ENCODE measurements at regions not wholly inside any gene's neighbourhood (a gene's known extent, or its start where the extent isn't known, plus 50 kb on each side); places are given as distances from the start of the nearest gene placed in this dataset.
"Not testable (repeated sequence)": the region's sequence is repeated elsewhere in the genome, so short reads cannot be mapped to it uniquely, and the experiment has no call there.

- DNase-seq (ENCODE audit: low read depth, low spot score), result no peak
These were observed 222.8 kb downstream of the LY86 start for GRCh38 chr6:6811128-6812009.

- DNase-seq (ENCODE audit: low read depth, low spot score), result no peak
These were observed 223.9 kb downstream of the LY86 start for GRCh38 chr6:6812427-6812826.

GRCh38 chr6:6815732-6816131, 227.2 kb downstream of the LY86 start:
- no peak for DNase-seq (ENCODE audit: low read depth, low spot score)

GRCh38 chr6:6816716-6817115, 228.2 kb downstream of the LY86 start:
- no peak for DNase-seq (ENCODE audit: low read depth, low spot score)

GRCh38 chr6:6818078-6818639, 229.6 kb downstream of the LY86 start:
- no peak for DNase-seq (ENCODE audit: low read depth, low spot score)

GRCh38 chr6:6820641-6821238, 232.2 kb downstream of the LY86 start:
- DNase-seq (ENCODE audit: low read depth, low spot score), result no peak

GRCh38 chr6:6821639-6822261, 233.2 kb downstream of the LY86 start:
- DNase-seq (ENCODE audit: low read depth, low spot score), result no peak

GRCh38 chr6:6823030-6823429, 234.5 kb downstream of the LY86 start:
- DNase-seq (ENCODE audit: low read depth, low spot score), result no peak

- no peak for DNase-seq (ENCODE audit: low read depth, low spot score)
These were observed 235.2 kb downstream of the LY86 start for GRCh38 chr6:6823568-6824224.

GRCh38 chr6:6824381-6824780, 235.9 kb downstream of the LY86 start:
- DNase-seq (ENCODE audit: low read depth, low spot score), result no peak

- DNase-seq (ENCODE audit: low read depth, low spot score), result no peak
These were observed 236.8 kb downstream of the LY86 start for GRCh38 chr6:6825193-6825784.

- no peak for DNase-seq (ENCODE audit: low read depth, low spot score)
These were observed 237.8 kb downstream of the LY86 start for GRCh38 chr6:6826095-6826901.

- DNase-seq (ENCODE audit: low read depth, low spot score), result no peak
These were observed 238.4 kb downstream of the LY86 start for GRCh38 chr6:6826961-6827360.

- DNase-seq (ENCODE audit: low read depth, low spot score), result no peak
These were observed 241.6 kb downstream of the LY86 start for GRCh38 chr6:6829872-6830685.

GRCh38 chr6:6830686-6831063, 242.2 kb downstream of the LY86 start:
- not testable (repeated sequence) for DNase-seq (ENCODE audit: low read depth, low spot score)

GRCh38 chr6:6832439-6832838, 243.9 kb downstream of the LY86 start:
- DNase-seq (ENCODE audit: low read depth, low spot score), result no peak

GRCh38 chr6:6834356-6835222, 246.1 kb downstream of the LY86 start:
- no peak for DNase-seq (ENCODE audit: low read depth, low spot score)

- DNase-seq (ENCODE audit: low read depth, low spot score), result no peak
These were observed 246.6 kb downstream of the LY86 start for GRCh38 chr6:6835223-6835503.

All from brain pericyte (primary cell).